IMR-90 (cell line): ENCODE measurements at regions not wholly inside any gene's neighbourhood (a gene's known extent, or its start where the extent isn't known, plus 50 kb on each side); places are given as distances from the start of the nearest gene placed in this dataset.

ENCODE experiments used
- ATAC-seq: fragments of 200-7000 bp; cut with Tn5 transposase; 2 replicates; pipeline ENCODE4 v1.9.1; 2020; ENCODE audit warnings: low read depth, mild to moderate bottlenecking, moderate library complexity
- BruUV-seq: library from RNA; stranded (reverse); fragments of 400-500 nt; replicated peaks from 2 replicates; lab custom pipeline; 2021; lab: Mats Ljungman, UMichigan
- CTCF ChIA-PET: fragments of 300-600 bp; formaldehyde crosslinking; extraction: SDS; loops from one replicate; lab custom pipeline; 2021; ENCODE audit warnings: antibody characterized with exemption; lab: Yijun Ruan, JAX
- POLR2A ChIA-PET: fragments of 300-600 bp; sonication (Branson Sonifier 250); formaldehyde crosslinking; loops from one replicate; lab custom pipeline; 2022; ENCODE audit warnings: antibody characterized with exemption; ENCODE audit not compliant: unreplicated experiment; lab: Charles Lee
- DNase-seq: peaks from one replicate; pipeline ENCODE4 v3.0.0; 2013
- H2AFZ ChIP-seq: replicated peaks from 2 replicates; pipeline ENCODE3; 2013; ENCODE audit warnings: low read length, mild to moderate bottlenecking; ENCODE audit not compliant: poor library complexity
- H2AK5ac ChIP-seq: 2 replicates; pipeline ENCODE4 v1.6.1; 2013; ENCODE audit warnings: low read depth, low read length, inconsistent platforms
- H2AK9ac ChIP-seq: replicated peaks from 2 replicates; pipeline ENCODE3; 2013; ENCODE audit warnings: mild to moderate bottlenecking, low read depth, low read length, moderate library complexity; ENCODE audit not compliant: poor library complexity
- H2BK120ac ChIP-seq: 2 replicates; pipeline ENCODE4 v1.6.1; 2013; ENCODE audit warnings: low read depth, low read length, inconsistent platforms
- H2BK15ac ChIP-seq: 3 replicates; pipeline ENCODE4 v1.6.1; 2013; ENCODE audit warnings: low read depth, low read length, inconsistent platforms
- H2BK20ac ChIP-seq: 2 replicates; pipeline ENCODE4 v1.6.1; 2013; ENCODE audit warnings: low read depth, mild to moderate bottlenecking, inconsistent platforms, low read length, moderate library complexity
- H2BK5ac ChIP-seq: 2 replicates; pipeline ENCODE4 v1.6.1; 2013; ENCODE audit warnings: mild to moderate bottlenecking, low read depth, low read length, inconsistent platforms; ENCODE audit not compliant: poor library complexity, severe bottlenecking
- H3K14ac ChIP-seq: replicated peaks from 2 replicates; pipeline ENCODE4 v1.6.1; 2013; ENCODE audit warnings: low read depth, low read length, inconsistent platforms
- H3K18ac ChIP-seq: 2 replicates; pipeline ENCODE4 v1.6.1; 2013; ENCODE audit warnings: low read depth, low read length, control low read depth
- H3K23ac ChIP-seq: 2 replicates; pipeline ENCODE4 v1.6.1; 2013; ENCODE audit warnings: low read depth, low read length, inconsistent platforms
- H3K27ac ChIP-seq: 2 replicates; pipeline ENCODE4 v1.5.1; 2013; ENCODE audit warnings: mild to moderate bottlenecking, control low read depth, low read length; ENCODE audit not compliant: insufficient read depth
- H3K27me3 ChIP-seq: 2 replicates; pipeline ENCODE4 v1.6.1; 2013; ENCODE audit warnings: low read length; ENCODE audit not compliant: control insufficient read depth, insufficient read depth
- H3K36me3 ChIP-seq: 2 replicates; pipeline ENCODE4 v1.6.1; 2013; ENCODE audit warnings: low read length, mixed read lengths; ENCODE audit not compliant: control insufficient read depth, insufficient read depth
- H3K4ac ChIP-seq: 2 replicates; pipeline ENCODE4 v1.6.1; 2013; ENCODE audit warnings: low read depth, low read length, inconsistent platforms
- H3K4me1 ChIP-seq: 2 replicates; pipeline ENCODE4 v1.6.1; 2013; ENCODE audit warnings: low read length, mixed read lengths; ENCODE audit not compliant: control insufficient read depth, insufficient read depth
- H3K4me2 ChIP-seq: 2 replicates; pipeline ENCODE4 v1.6.1; 2013; ENCODE audit warnings: low read depth, mild to moderate bottlenecking, control low read depth, low read length, moderate library complexity
- H3K4me3 ChIP-seq: 2 replicates; pipeline ENCODE4 v1.5.1; 2013; ENCODE audit warnings: low read depth, mild to moderate bottlenecking, control low read depth, low read length, moderate library complexity; ENCODE audit not compliant: insufficient read depth
- H3K56ac ChIP-seq: 2 replicates; pipeline ENCODE4 v1.6.1; 2013; ENCODE audit warnings: low read length, inconsistent platforms; ENCODE audit not compliant: insufficient read depth; ENCODE audit errors: extremely low read depth
- H3K79me1 ChIP-seq, 2 experiments: 2 replicates each; pipeline ENCODE4 v1.6.1; 2013; ENCODE audit warnings: low read length in 2 of 2, inconsistent platforms in 1 of 2, low read depth in 1 of 2
- H3K9ac ChIP-seq: 2 replicates; pipeline ENCODE4 v1.6.1; 2013; ENCODE audit warnings: low read depth, low read length, control low read depth
- H3K9me1 ChIP-seq: 2 replicates; pipeline ENCODE4 v1.6.1; 2013; ENCODE audit warnings: low read length, inconsistent platforms; ENCODE audit not compliant: insufficient read depth
- H3K9me3 ChIP-seq: 2 replicates; pipeline ENCODE4 v1.6.1; 2013; ENCODE audit warnings: low read length; ENCODE audit not compliant: control insufficient read depth, insufficient read depth
- H4K20me1 ChIP-seq: 2 replicates; pipeline ENCODE4 v1.6.1; 2013; ENCODE audit warnings: low read length, inconsistent platforms; ENCODE audit not compliant: insufficient read depth
- H4K5ac ChIP-seq: 2 replicates; pipeline ENCODE4 v1.6.1; 2013; ENCODE audit warnings: mild to moderate bottlenecking, low read depth, low read length, control low read depth
- H4K8ac ChIP-seq, 2 experiments: 2 replicates each; pipeline ENCODE4 v1.6.1; 2013; ENCODE audit warnings: low read depth in 2 of 2, low read length in 2 of 2, control low read depth in 1 of 2, inconsistent platforms in 1 of 2
- H4K91ac ChIP-seq: 2 replicates; pipeline ENCODE4 v1.6.1; 2013; ENCODE audit warnings: low read depth, low read length, inconsistent platforms; ENCODE audit not compliant: insufficient read depth
- SMC3 ChIP-seq: fragments of 150-350 bp; IDR thresholded peaks from 2 replicates; pipeline ENCODE4 v1.6.1; 2016; ENCODE audit warnings: low read depth, mild to moderate bottlenecking, antibody characterized with exemption, low read length, moderate library complexity
- WGBS, 2 experiments: methylation state at CpG; one replicate each; pipeline versions ENCODE4 v1.1.5 to v1.1.7; 2013; ENCODE audit warnings: missing lambda C conversion rate in 2 of 2; ENCODE audit not compliant: insufficient read length in 1 of 2; ENCODE audit errors: extremely low coverage in 2 of 2; 5-methylcytosine and 5-hydroxymethylcytosine counted together
- dilution Hi-C: fragments of 300-500 bp; cut with HindIII; formaldehyde crosslinking; loops from one replicate; pipeline ENCODE4 v1.14.3; 2018; ENCODE audit warnings: low sequenced_read_pairs; ENCODE audit not compliant: unreplicated experiment
- in situ Hi-C: fragments of 300-500 bp; cut with MboI; formaldehyde crosslinking; loops from 3 replicates; pipeline ENCODE4 v1.14.3; 2019; ENCODE audit warnings: low sequenced_read_pairs, inconsistent platforms, mixed read lengths
- intact Hi-C: fragments of 100-400 bp; cut with micrococcal nuclease; formaldehyde crosslinking; loops from 2 replicates; pipeline ENCODE4 v1.10.0; 2022

GRCh38 chr1:34618381-34618780, 136.5 kb upstream of the GJB5 start:
- no CpG with 5 or more reads among the region's 3 CpGs for WGBS, 2 experiments
- ATAC-seq (no peak), DNase-seq (no peak)
- BruUV-seq: no TSS peak
- in situ Hi-C loops: no loop called here
- H2BK120ac ChIP-seq: no peak overlapping the region
- POLR2A ChIA-PET: no interaction called here
- H2BK15ac ChIP-seq: no peak overlapping the region
- H2AFZ ChIP-seq: no peak overlapping the region
- no peak overlapping the region for H2BK5ac ChIP-seq
- no peak overlapping the region for H4K5ac ChIP-seq
- dilution Hi-C loops: no loop called here
- CTCF ChIA-PET: no interaction called here
- H3K9me3 ChIP-seq: peaks cover 11% of the 10 kb centered on the region
- no peak overlapping the region for H2BK20ac ChIP-seq
- no peaks in the 10 kb centered on the region for H3K9me1 ChIP-seq
- no peak overlapping the region for H4K91ac ChIP-seq
- H3K56ac ChIP-seq: no peak overlapping the region
- no peak overlapping the region for H3K4me3 ChIP-seq
- no peak overlapping the region for H3K27ac ChIP-seq
- no peak overlapping the region for H3K4ac ChIP-seq
- H3K79me1 ChIP-seq: no peaks in the 10 kb centered on the region
- no peaks in the 10 kb centered on the region for H4K20me1 ChIP-seq
- H3K36me3 ChIP-seq: no peaks in the 10 kb centered on the region
- TF ChIP-seq SMC3: no peak
- H3K4me1 ChIP-seq: no peaks in the 10 kb centered on the region
- intact Hi-C loops: no loop called here
- no peak overlapping the region for H3K18ac ChIP-seq
- no peak overlapping the region for H2AK9ac ChIP-seq
- H3K9ac ChIP-seq: no peak overlapping the region
- H4K8ac ChIP-seq: no peak overlapping the region
- no peaks in the 10 kb centered on the region for H3K27me3 ChIP-seq
- H3K4me2 ChIP-seq: no peak overlapping the region
- H3K23ac ChIP-seq: no peak overlapping the region
- no peak overlapping the region for H2AK5ac ChIP-seq
- H3K14ac ChIP-seq: no peak overlapping the region
